ENCODE measurements at regions not wholly inside any gene's neighbourhood (a gene's known extent, or its start where the extent isn't known, plus 50 kb on each side); places are given as distances from the start of the nearest gene placed in this dataset.

- WGBS, 2 donors, result 78 to 94% methylated on average over 3 of the region's 3 CpGs
- Histone ChIP-seq H3K9me3 (ENCODE audit: control insufficient read depth, low read length) (no peaks in the 10 kb centered on the region), H3K27me3 (ENCODE audit: control insufficient read depth in 1 of 2, insufficient read depth in 2 of 2, low read length in 1 of 2) (no peaks in the 10 kb centered on the region), H3K36me3 (ENCODE audit: control insufficient read depth in 1 of 2, insufficient read depth in 2 of 2, low read length in 1 of 2) (no peaks in the 10 kb centered on the region), H3K27ac (ENCODE audit: low read depth in 1 of 2, low read length in 2 of 2) (no peak overlapping the region), H3K4me1 (ENCODE audit: control insufficient read depth in 1 of 2, insufficient read depth in 2 of 2, low read length in 2 of 2) (no peaks in the 10 kb centered on the region), H3K4me3 (ENCODE audit: low read length in 2 of 2) (no peak overlapping the region)
- DNase-seq (no peak), ATAC-seq (ENCODE audit: low FRiP score) (no peak)
- intact Hi-C loops (cut with DNase I), result no loop called here
These were observed 191.0 kb upstream of the AFF2 start for GRCh38 chrX:148309413-148309812.

GRCh38 chrX:148310426-148311165 is 189.8 kb upstream of the AFF2 start:
- no peaks in the 10 kb centered on the region for H3K9me3 ChIP-seq (ENCODE audit: control insufficient read depth, low read length)
- WGBS, 2 donors, result 57 to 69% methylated on average over 1 of the region's 1 CpG
- intact Hi-C loops (cut with DNase I), result no loop called here
- no peaks in the 10 kb centered on the region for H3K27me3 ChIP-seq (ENCODE audit: control insufficient read depth in 1 of 2, insufficient read depth in 2 of 2, low read length in 1 of 2)
- no peak overlapping the region for H3K27ac ChIP-seq (ENCODE audit: low read depth in 1 of 2, low read length in 2 of 2)
- no peak for ATAC-seq (ENCODE audit: low FRiP score)
- no peak overlapping the region for H3K4me3 ChIP-seq (ENCODE audit: low read length in 2 of 2)
- no peaks in the 10 kb centered on the region for H3K4me1 ChIP-seq (ENCODE audit: control insufficient read depth in 1 of 2, insufficient read depth in 2 of 2, low read length in 2 of 2)
- DNase-seq, result no peak
- no peaks in the 10 kb centered on the region for H3K36me3 ChIP-seq (ENCODE audit: control insufficient read depth in 1 of 2, insufficient read depth in 2 of 2, low read length in 1 of 2)

- no peaks in the 10 kb centered on the region for H3K9me3 ChIP-seq (ENCODE audit: control insufficient read depth, low read length)
- H3K4me1 ChIP-seq (ENCODE audit: control insufficient read depth in 1 of 2, insufficient read depth in 2 of 2, low read length in 2 of 2), result no peaks in the 10 kb centered on the region
- no peak overlapping the region for H3K27ac ChIP-seq (ENCODE audit: low read depth in 1 of 2, low read length in 2 of 2)
- intact Hi-C loops (cut with DNase I), result no loop called here
- ATAC-seq (ENCODE audit: low FRiP score) (no peak), DNase-seq (no peak)
- H3K36me3 ChIP-seq (ENCODE audit: control insufficient read depth in 1 of 2, insufficient read depth in 2 of 2, low read length in 1 of 2), result no peaks in the 10 kb centered on the region
- H3K4me3 ChIP-seq (ENCODE audit: low read length in 2 of 2), result no peak overlapping the region
- no peaks in the 10 kb centered on the region for H3K27me3 ChIP-seq (ENCODE audit: control insufficient read depth in 1 of 2, insufficient read depth in 2 of 2, low read length in 1 of 2)
These were observed 188.9 kb upstream of the AFF2 start for GRCh38 chrX:148311544-148311943.

- ATAC-seq (ENCODE audit: low FRiP score), result no peak
- H3K36me3 ChIP-seq (ENCODE audit: control insufficient read depth in 1 of 2, insufficient read depth in 2 of 2, low read length in 1 of 2), result no peaks in the 10 kb centered on the region
- no peaks in the 10 kb centered on the region for H3K9me3 ChIP-seq (ENCODE audit: control insufficient read depth, low read length)
- H3K4me3 ChIP-seq (ENCODE audit: low read length in 2 of 2), result no peak overlapping the region
- H3K27me3 ChIP-seq (ENCODE audit: control insufficient read depth in 1 of 2, insufficient read depth in 2 of 2, low read length in 1 of 2), result no peaks in the 10 kb centered on the region
- intact Hi-C loops (cut with DNase I), result no loop called here
- H3K27ac ChIP-seq (ENCODE audit: low read depth in 1 of 2, low read length in 2 of 2), result no peak overlapping the region
- DNase-seq, result no peak
- 76 to 89% methylated on average over 1 of the region's 1 CpG for WGBS, 2 donors
- H3K4me1 ChIP-seq (ENCODE audit: control insufficient read depth in 1 of 2, insufficient read depth in 2 of 2, low read length in 2 of 2), result no peaks in the 10 kb centered on the region
These were observed 185.5 kb upstream of the AFF2 start for GRCh38 chrX:148314876-148315275.

GRCh38 chrX:148316446-148316845 is 184.0 kb upstream of the AFF2 start:
- 46 to 85% methylated on average over 1 of the region's 1 CpG for WGBS, 2 donors

GRCh38 chrX:148322906-148323305 is 177.5 kb upstream of the AFF2 start:
- 68 to 84% methylated on average over 2 of the region's 2 CpGs for WGBS, 2 donors
- no peaks in the 10 kb centered on the region for H3K4me1 ChIP-seq (ENCODE audit: control insufficient read depth in 1 of 2, insufficient read depth in 2 of 2, low read length in 2 of 2)
- intact Hi-C loops (cut with DNase I), result no loop called here
- no peaks in the 10 kb centered on the region for H3K27me3 ChIP-seq (ENCODE audit: control insufficient read depth in 1 of 2, insufficient read depth in 2 of 2, low read length in 1 of 2)
- ATAC-seq (ENCODE audit: low FRiP score) (no peak), DNase-seq (no peak)
- H3K27ac ChIP-seq (ENCODE audit: low read depth in 1 of 2, low read length in 2 of 2), result no peak overlapping the region
- H3K4me3 ChIP-seq (ENCODE audit: low read length in 2 of 2), result no peak overlapping the region
- no peaks in the 10 kb centered on the region for H3K9me3 ChIP-seq (ENCODE audit: control insufficient read depth, low read length)
- H3K36me3 ChIP-seq (ENCODE audit: control insufficient read depth in 1 of 2, insufficient read depth in 2 of 2, low read length in 1 of 2), result no peaks in the 10 kb centered on the region

More at GRCh38 chrX:148316446-148316845, 184.0 kb upstream of the AFF2 start:
- H3K27me3 ChIP-seq (ENCODE audit: control insufficient read depth in 1 of 2, insufficient read depth in 2 of 2, low read length in 1 of 2), result no peaks in the 10 kb centered on the region
- intact Hi-C loops (cut with DNase I), result no loop called here
- H3K4me1 ChIP-seq (ENCODE audit: control insufficient read depth in 1 of 2, insufficient read depth in 2 of 2, low read length in 2 of 2), result no peaks in the 10 kb centered on the region
- DNase-seq, result no peak
- no peak overlapping the region for H3K4me3 ChIP-seq (ENCODE audit: low read length in 2 of 2)
- no peak for ATAC-seq (ENCODE audit: low FRiP score)
- no peaks in the 10 kb centered on the region for H3K36me3 ChIP-seq (ENCODE audit: control insufficient read depth in 1 of 2, insufficient read depth in 2 of 2, low read length in 1 of 2)
- no peaks in the 10 kb centered on the region for H3K9me3 ChIP-seq (ENCODE audit: control insufficient read depth, low read length)
- no peak overlapping the region for H3K27ac ChIP-seq (ENCODE audit: low read depth in 1 of 2, low read length in 2 of 2)

- DNase-seq (no peak), ATAC-seq (ENCODE audit: low FRiP score) (no peak)
- WGBS, 2 donors, result 75 to 87% methylated on average over 1 of the region's 1 CpG
- Histone ChIP-seq H3K9me3 (ENCODE audit: control insufficient read depth, low read length) (no peaks in the 10 kb centered on the region), H3K4me3 (ENCODE audit: low read length in 2 of 2) (no peak overlapping the region), H3K27ac (ENCODE audit: low read depth in 1 of 2, low read length in 2 of 2) (no peak overlapping the region), H3K4me1 (ENCODE audit: control insufficient read depth in 1 of 2, insufficient read depth in 2 of 2, low read length in 2 of 2) (no peaks in the 10 kb centered on the region), H3K36me3 (ENCODE audit: control insufficient read depth in 1 of 2, insufficient read depth in 2 of 2, low read length in 1 of 2) (no peaks in the 10 kb centered on the region), H3K27me3 (ENCODE audit: control insufficient read depth in 1 of 2, insufficient read depth in 2 of 2, low read length in 1 of 2) (no peaks in the 10 kb centered on the region)
- intact Hi-C loops (cut with DNase I), result no loop called here
These were observed 166.4 kb upstream of the AFF2 start for GRCh38 chrX:148333989-148334388.

GRCh38 chrX:148337873-148338272 is 162.5 kb upstream of the AFF2 start:
- 79 to 92% methylated on average over 4 of the region's 4 CpGs for WGBS, 2 donors

GRCh38 chrX:148354916-148355315 is 145.5 kb upstream of the AFF2 start:
- Histone ChIP-seq H3K4me1 (ENCODE audit: control insufficient read depth in 1 of 2, insufficient read depth in 2 of 2, low read length in 2 of 2) (no peaks in the 10 kb centered on the region), H3K36me3 (ENCODE audit: control insufficient read depth in 1 of 2, insufficient read depth in 2 of 2, low read length in 1 of 2) (no peaks in the 10 kb centered on the region), H3K9me3 (ENCODE audit: control insufficient read depth, low read length) (no peaks in the 10 kb centered on the region), H3K27ac (ENCODE audit: low read depth in 1 of 2, low read length in 2 of 2) (no peak overlapping the region), H3K27me3 (ENCODE audit: control insufficient read depth in 1 of 2, insufficient read depth in 2 of 2, low read length in 1 of 2) (no peaks in the 10 kb centered on the region), H3K4me3 (ENCODE audit: low read length in 2 of 2) (no peak overlapping the region)
- intact Hi-C loops (cut with DNase I), result no loop called here
- WGBS, 2 donors, result 30 to 86% methylated on average over 1 of the region's 1 CpG
- no peak for ATAC-seq (ENCODE audit: low FRiP score)
- DNase-seq, result no peak

More at GRCh38 chrX:148337873-148338272, 162.5 kb upstream of the AFF2 start:
- H3K9me3 ChIP-seq (ENCODE audit: control insufficient read depth, low read length), result no peaks in the 10 kb centered on the region
- intact Hi-C loops (cut with DNase I), result no loop called here
- H3K36me3 ChIP-seq (ENCODE audit: control insufficient read depth in 1 of 2, insufficient read depth in 2 of 2, low read length in 1 of 2), result no peaks in the 10 kb centered on the region
- DNase-seq (no peak), ATAC-seq (ENCODE audit: low FRiP score) (no peak)
- no peaks in the 10 kb centered on the region for H3K27me3 ChIP-seq (ENCODE audit: control insufficient read depth in 1 of 2, insufficient read depth in 2 of 2, low read length in 1 of 2)
- H3K4me1 ChIP-seq (ENCODE audit: control insufficient read depth in 1 of 2, insufficient read depth in 2 of 2, low read length in 2 of 2), result no peaks in the 10 kb centered on the region
- H3K4me3 ChIP-seq (ENCODE audit: low read length in 2 of 2), result no peak overlapping the region
- H3K27ac ChIP-seq (ENCODE audit: low read depth in 1 of 2, low read length in 2 of 2), result no peak overlapping the region
